ENCODE measurements at regions not wholly inside any gene's neighbourhood (a gene's known extent, or its start where the extent isn't known, plus 50 kb on each side); places are given as distances from the start of the nearest gene placed in this dataset.

GRCh38 chr21:14754682-14755081 lies 208.6 kb upstream of the SAMSN1 start:
- no peak for DNase-seq (ENCODE audit: low read depth)
- H3K4me3 ChIP-seq (ENCODE audit: low read length): no peak overlapping the region
- no peak for TF ChIP-seq CTCF (IDR thresholded peaks at IDR 0.05; ENCODE audit: insufficient read depth, low read depth, low read length, missing control alignments)

- no peak for TF ChIP-seq CTCF (IDR thresholded peaks at IDR 0.05; ENCODE audit: insufficient read depth, low read depth, low read length, missing control alignments)
- no peak for DNase-seq (ENCODE audit: low read depth)
- H3K4me3 ChIP-seq (ENCODE audit: low read length): no peak overlapping the region
These were observed 208.1 kb upstream of the SAMSN1 start for GRCh38 chr21:14754259-14754604.

GRCh38 chr21:14753466-14754258 lies 207.5 kb upstream of the SAMSN1 start:
- H3K4me3 ChIP-seq (ENCODE audit: low read length): no peak overlapping the region
- TF ChIP-seq CTCF (IDR thresholded peaks at IDR 0.05; ENCODE audit: insufficient read depth, low read depth, low read length, missing control alignments): no peak
- DNase-seq (ENCODE audit: low read depth): no peak

GRCh38 chr21:14753069-14753465 lies 207.0 kb upstream of the SAMSN1 start:
- no peak for TF ChIP-seq CTCF (IDR thresholded peaks at IDR 0.05; ENCODE audit: insufficient read depth, low read depth, low read length, missing control alignments)
- DNase-seq (ENCODE audit: low read depth): no peak
- no peak overlapping the region for H3K4me3 ChIP-seq (ENCODE audit: low read length)

GRCh38 chr21:14752345-14752909 lies 206.3 kb upstream of the SAMSN1 start:
- TF ChIP-seq CTCF (IDR thresholded peaks at IDR 0.05; ENCODE audit: insufficient read depth, low read depth, low read length, missing control alignments): no peak
- no peak for DNase-seq (ENCODE audit: low read depth)
- H3K4me3 ChIP-seq (ENCODE audit: low read length): no peak overlapping the region

- no peak for TF ChIP-seq CTCF (IDR thresholded peaks at IDR 0.05; ENCODE audit: insufficient read depth, low read depth, low read length, missing control alignments)
- no peak for DNase-seq (ENCODE audit: low read depth)
- no peak overlapping the region for H3K4me3 ChIP-seq (ENCODE audit: low read length)
These were observed 205.7 kb upstream of the SAMSN1 start for GRCh38 chr21:14751602-14752344.
